HepG2 (cell line): ENCODE measurements at regions not wholly inside any gene's neighbourhood (a gene's known extent, or its start where the extent isn't known, plus 50 kb on each side); places are given as distances from the start of the nearest gene placed in this dataset.

Experiments used
- NFIC ChIP-seq: IDR thresholded peaks from 2 replicates; pipeline ENCODE4 v1.6.1; 2012; ENCODE audit warnings: mild to moderate bottlenecking, low read length, inconsistent platforms
- TF ChIP-seq, protein P1 (sequence below): sonication (generic); formaldehyde crosslinking; IDR thresholded peaks from 2 replicates; pipeline ENCODE4 v1.4.0; 2020; ENCODE audit warnings: mild to moderate bottlenecking, missing genetic modification reagents

DNA sequence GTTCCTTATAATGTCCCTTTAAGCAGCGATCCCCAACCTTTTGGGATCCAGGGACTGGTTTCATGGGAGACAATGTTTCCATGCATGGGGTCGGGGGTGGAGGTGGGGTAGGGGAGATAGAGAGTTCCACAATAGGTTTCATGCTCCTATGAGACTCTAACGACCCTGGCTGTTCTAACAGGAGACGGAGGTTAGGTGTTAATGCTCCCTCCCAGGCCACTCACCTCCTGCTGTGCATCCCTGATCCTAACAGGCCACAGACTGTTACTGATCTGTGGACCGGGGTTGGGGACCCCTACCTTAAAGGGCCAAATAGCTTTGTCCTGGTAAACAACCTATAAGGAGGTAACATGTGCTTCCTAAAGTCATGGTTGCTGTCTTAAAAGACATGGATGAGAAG is 602.5 kb upstream of the RGMB start:
- no peak for TF ChIP-seq NFIC
- TF ChIP-seq, protein P1, sequence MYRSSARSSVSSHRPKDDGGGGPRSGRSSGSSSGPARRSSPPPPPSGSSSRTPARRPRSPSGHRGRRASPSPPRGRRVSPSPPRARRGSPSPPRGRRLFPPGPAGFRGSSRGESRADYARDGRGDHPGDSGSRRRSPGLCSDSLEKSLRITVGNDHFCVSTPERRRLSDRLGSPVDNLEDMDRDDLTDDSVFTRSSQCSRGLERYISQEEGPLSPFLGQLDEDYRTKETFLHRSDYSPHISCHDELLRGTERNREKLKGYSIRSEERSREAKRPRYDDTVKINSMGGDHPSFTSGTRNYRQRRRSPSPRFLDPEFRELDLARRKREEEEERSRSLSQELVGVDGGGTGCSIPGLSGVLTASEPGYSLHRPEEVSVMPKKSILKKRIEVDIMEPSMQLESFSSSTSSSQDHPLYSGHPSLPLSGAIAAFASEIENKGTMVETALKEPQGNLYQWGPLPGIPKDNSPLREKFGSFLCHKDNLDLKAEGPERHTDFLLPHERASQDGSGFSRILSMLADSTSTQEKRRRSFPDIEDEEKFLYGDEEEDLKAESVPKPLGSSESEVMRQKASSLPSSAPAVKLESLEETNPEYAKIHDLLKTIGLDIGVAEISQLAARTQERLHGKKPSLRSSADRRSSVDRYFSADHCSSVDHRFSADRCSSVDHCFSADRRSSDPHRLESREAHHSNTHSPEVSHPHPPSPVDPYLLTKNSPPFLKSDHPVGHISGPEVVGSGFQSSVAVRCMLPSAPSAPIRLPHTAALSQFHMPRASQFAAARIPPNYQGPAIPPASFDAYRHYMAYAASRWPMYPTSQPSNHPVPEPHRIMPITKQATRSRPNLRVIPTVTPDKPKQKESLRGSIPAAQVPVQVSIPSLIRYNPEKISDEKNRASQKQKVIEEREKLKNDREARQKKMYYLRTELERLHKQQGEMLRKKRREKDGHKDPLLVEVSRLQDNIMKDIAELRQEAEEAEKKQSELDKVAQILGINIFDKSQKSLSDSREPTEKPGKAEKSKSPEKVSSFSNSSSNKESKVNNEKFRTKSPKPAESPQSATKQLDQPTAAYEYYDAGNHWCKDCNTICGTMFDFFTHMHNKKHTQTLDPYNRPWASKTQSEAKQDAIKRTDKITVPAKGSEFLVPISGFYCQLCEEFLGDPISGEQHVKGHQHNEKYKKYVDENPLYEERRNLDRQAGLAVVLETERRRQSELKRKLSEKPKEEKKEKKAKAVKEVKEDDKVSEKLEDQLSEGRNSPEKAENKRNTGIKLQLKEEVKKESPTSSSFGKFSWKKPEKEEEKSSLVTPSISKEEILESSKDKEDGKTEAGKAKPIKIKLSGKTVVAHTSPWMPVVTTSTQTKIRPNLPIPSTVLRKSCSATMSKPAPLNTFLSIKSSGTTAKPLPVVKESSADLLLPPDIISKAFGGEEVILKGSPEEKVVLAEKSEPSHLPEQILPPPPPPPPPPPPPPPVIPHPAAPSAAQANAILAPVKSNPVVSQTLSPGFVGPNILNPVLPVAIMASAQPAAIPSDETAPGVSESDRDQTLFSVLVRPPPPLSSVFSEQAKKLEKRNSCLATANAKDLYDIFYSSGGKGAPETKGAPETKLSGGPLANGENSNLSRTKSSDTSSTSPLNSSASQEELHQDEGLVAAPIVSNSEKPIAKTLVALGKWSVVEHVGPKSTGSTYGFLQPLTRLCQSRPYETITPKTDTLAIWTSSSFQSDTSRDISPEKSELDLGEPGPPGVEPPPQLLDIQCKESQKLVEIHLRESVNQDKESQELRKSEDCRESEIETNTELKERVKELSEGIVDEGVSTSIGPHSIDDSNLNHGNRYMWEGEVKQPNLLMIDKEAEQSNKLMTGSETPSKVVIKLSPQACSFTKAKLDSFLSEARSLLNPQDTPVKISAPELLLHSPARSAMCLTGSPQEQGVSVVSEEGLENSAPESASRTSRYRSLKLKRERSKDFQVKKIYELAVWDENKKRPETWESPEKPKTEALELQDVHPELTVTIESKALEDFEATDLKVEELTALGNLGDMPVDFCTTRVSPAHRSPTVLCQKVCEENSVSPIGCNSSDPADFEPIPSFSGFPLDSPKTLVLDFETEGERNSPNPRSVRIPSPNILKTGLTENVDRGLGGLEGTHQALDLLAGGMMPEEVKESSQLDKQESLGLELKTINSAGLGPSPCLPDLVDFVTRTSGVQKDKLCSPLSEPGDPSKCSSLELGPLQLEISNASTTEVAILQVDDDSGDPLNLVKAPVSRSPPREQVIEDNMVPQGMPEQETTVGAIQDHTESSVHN (CRISPR knock-in tag) = no peak
